ENCODE measurements at regions not wholly inside any gene's neighbourhood (a gene's known extent, or its start where the extent isn't known, plus 50 kb on each side); places are given as distances from the start of the nearest gene placed in this dataset.

DNA sequence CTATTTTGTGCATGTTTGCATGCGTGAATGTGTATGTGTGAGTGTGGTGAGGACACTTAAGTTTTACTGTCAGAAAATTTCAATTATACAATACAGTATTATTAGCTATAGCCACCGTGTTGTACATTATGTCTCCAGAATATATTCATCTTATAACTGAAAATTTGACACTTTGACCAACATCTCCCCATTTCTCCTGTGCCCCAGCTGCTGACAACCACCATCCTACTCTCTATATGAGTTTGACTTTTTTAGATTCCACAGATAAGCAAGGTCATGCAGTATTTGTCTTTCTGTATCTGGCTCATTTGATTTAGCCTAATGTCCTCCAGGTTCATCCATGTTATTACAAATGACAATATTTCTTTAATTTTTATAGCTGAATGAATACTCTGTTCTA lies 195.0 kb downstream of the GPR37 start:
- Histone ChIP-seq H4K20me1 (replicated peaks in 1 of 2; ENCODE audit: control insufficient read depth in 1 of 2, insufficient read depth in 2 of 2, low read length in 2 of 2) (no peaks in the 10 kb centered on the region), H3K36me3 (ENCODE audit: control insufficient read depth in 2 of 4, insufficient read depth in 4 of 4, low read length in 3 of 4) (no peaks in the 10 kb centered on the region), H2BK5ac (ENCODE audit: low read depth, low read length) (no peak overlapping the region), H3K4me2 (ENCODE audit: insufficient read depth in 1 of 2, low read depth in 2 of 2, low read length in 2 of 2) (no peak overlapping the region), H3K14ac (ENCODE audit: insufficient read length) (no peak overlapping the region), H4K5ac (ENCODE audit: insufficient read length, low read depth, low read length) (no peak overlapping the region), H3K9ac (replicated peaks in 1 of 4; ENCODE audit: extremely low read depth in 1 of 4, low read depth in 3 of 4, low read length in 3 of 4) (no peak overlapping the region), H2AK5ac (ENCODE audit: low read depth, low read length) (no peak overlapping the region), H3K4me1 (replicated peaks in 1 of 4; ENCODE audit: control insufficient read depth in 3 of 4, insufficient read depth in 4 of 4, low read length in 3 of 4) (no peaks in the 10 kb centered on the region; a peak in 1 of 7 replicates), H3K27ac (ENCODE audit: low read depth, low read length) (no peak overlapping the region), H3K27me3 (replicated peaks in 1 of 4; ENCODE audit: control insufficient read depth in 3 of 4, extremely low read depth in 1 of 4, insufficient read depth in 3 of 4, low read length in 3 of 4) (no peaks in the 10 kb centered on the region), H2BK12ac (ENCODE audit: low read depth, low read length) (no peak overlapping the region), H3K18ac (ENCODE audit: extremely low read depth, low read length) (no peak overlapping the region), H2BK120ac (replicated peaks; ENCODE audit: low read depth, low read length) (no peak overlapping the region), H3K9me3 (ENCODE audit: insufficient read depth in 2 of 2, low read depth in 1 of 2, low read length in 1 of 2) (no peaks in the 10 kb centered on the region), H3K79me1 (ENCODE audit: low read depth, low read length) (no peaks in the 10 kb centered on the region), H3K4ac (replicated peaks; ENCODE audit: insufficient read length, low read depth, low read length) (no peak overlapping the region), H2AFZ (ENCODE audit: low read length) (no peak overlapping the region), H2BK15ac (ENCODE audit: low read length) (no peak overlapping the region), H3K4me3 (ENCODE audit: extremely low read depth in 1 of 4, insufficient read depth in 2 of 4, low read depth in 3 of 4, low read length in 4 of 4) (no peak overlapping the region), H3K79me2 (ENCODE audit: control insufficient read depth in 1 of 2, insufficient read depth in 2 of 2, low read length in 2 of 2) (no peaks in the 10 kb centered on the region), H3K56ac (replicated peaks; ENCODE audit: insufficient read length, low read depth, low read length) (no peak overlapping the region), H3K23ac (ENCODE audit: insufficient read length) (no peak overlapping the region), H2BK20ac (ENCODE audit: low read length) (no peak overlapping the region), H4K91ac (replicated peaks; ENCODE audit: insufficient read length, low read length) (no peak overlapping the region), H4K8ac (ENCODE audit: extremely low read depth, insufficient read depth, low read length) (no peak overlapping the region), H3K23me2 (ENCODE audit: low read depth, low read length) (no peaks in the 10 kb centered on the region; the same call in 1 of the 2 replicates)
- no peak for DNase-seq (ENCODE audit: low read depth in 1 of 2, low spot score in 2 of 2)
- no peak for FAIRE-seq
- POLR2A ChIA-PET (ENCODE audit: partially characterized antibody), result no interaction called here
- CTCF ChIA-PET (ENCODE audit: partially characterized antibody), result interaction anchor here (0.7 to 1.0 kb wide), 2 partner anchors 9 to 415 kb away, joined by 3 read pairs; no protein-coding TSS in a partner anchor
- 94% methylated on average over 2 of the region's 2 CpGs; no CpG with 5 or more reads in 1 of the 2 experiments for WGBS, 2 experiments (ENCODE audit: extremely low coverage in 1 of 2, insufficient coverage in 1 of 2, insufficient read length in 1 of 2, insufficient replicate concordance in 2 of 2, low coverage in 1 of 2, low lambda C conversion rate in 2 of 2, missing lambda C conversion rate in 1 of 2)
- TF ChIP-seq GABPA (IDR thresholded peaks at IDR 0.05; ENCODE audit: borderline replicate concordance, insufficient read depth, low read length), result no peak
- TF ChIP-seq JUND (IDR thresholded peaks at IDR 0.05; ENCODE audit: low read length), result no peak
- TF ChIP-seq ZNF274 (IDR thresholded peaks at IDR 0.05; ENCODE audit: borderline replicate concordance, extremely low read depth, low read length), result no peak
- TF ChIP-seq, protein P1, sequence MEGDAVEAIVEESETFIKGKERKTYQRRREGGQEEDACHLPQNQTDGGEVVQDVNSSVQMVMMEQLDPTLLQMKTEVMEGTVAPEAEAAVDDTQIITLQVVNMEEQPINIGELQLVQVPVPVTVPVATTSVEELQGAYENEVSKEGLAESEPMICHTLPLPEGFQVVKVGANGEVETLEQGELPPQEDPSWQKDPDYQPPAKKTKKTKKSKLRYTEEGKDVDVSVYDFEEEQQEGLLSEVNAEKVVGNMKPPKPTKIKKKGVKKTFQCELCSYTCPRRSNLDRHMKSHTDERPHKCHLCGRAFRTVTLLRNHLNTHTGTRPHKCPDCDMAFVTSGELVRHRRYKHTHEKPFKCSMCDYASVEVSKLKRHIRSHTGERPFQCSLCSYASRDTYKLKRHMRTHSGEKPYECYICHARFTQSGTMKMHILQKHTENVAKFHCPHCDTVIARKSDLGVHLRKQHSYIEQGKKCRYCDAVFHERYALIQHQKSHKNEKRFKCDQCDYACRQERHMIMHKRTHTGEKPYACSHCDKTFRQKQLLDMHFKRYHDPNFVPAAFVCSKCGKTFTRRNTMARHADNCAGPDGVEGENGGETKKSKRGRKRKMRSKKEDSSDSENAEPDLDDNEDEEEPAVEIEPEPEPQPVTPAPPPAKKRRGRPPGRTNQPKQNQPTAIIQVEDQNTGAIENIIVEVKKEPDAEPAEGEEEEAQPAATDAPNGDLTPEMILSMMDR (IDR thresholded peaks at IDR 0.05; ENCODE audit: control extremely low read depth in 1 of 3, insufficient read depth in 1 of 3, low read depth in 1 of 3, low read length in 3 of 3), result no peak
- no peak for TF ChIP-seq PHF8 (conservative IDR thresholded peaks at IDR 0.05; ENCODE audit: low read depth, low read length)
- TF ChIP-seq TAF1 (IDR thresholded peaks at IDR 0.05; ENCODE audit: low read depth, low read length), result no peak
- no peak for TF ChIP-seq EZH2 (IDR thresholded peaks at IDR 0.05; ENCODE audit: low read depth, low read length, severe bottlenecking)
- no peak for TF ChIP-seq CREB1 (IDR thresholded peaks at IDR 0.05)
- no peak for TF ChIP-seq RAD21 (IDR thresholded peaks at IDR 0.05 in 1 of 2, conservative IDR thresholded peaks at IDR 0.05 in 1 of 2; ENCODE audit: low read depth in 2 of 2, low read length in 2 of 2)
